Calu3 (cell line): ENCODE measurements at regions not wholly inside any gene's neighbourhood (a gene's known extent, or its start where the extent isn't known, plus 50 kb on each side); places are given as distances from the start of the nearest gene placed in this dataset.

Experiments
- BruUV-seq: library from RNA; stranded (reverse); fragments of 400-500 nt; replicated peaks from 2 replicates; lab custom pipeline; 2021; lab: Mats Ljungman, UMichigan
- CTCF ChIA-PET: fragments of 300-600 bp; sonication (Branson Sonifier 250); formaldehyde crosslinking; loops from one replicate; lab custom pipeline; 2022; ENCODE audit warnings: antibody characterized with exemption; lab: Charles Lee
- DNase-seq: peaks from one replicate; pipeline ENCODE4 v3.0.0; 2022
- H3K27ac Mint-ChIP-seq: one replicate; pipeline ENCODE4 v1.8.0; 2022; ENCODE audit warnings: mixed read lengths; ENCODE audit not compliant: unreplicated experiment
- H3K27me3 Mint-ChIP-seq: one replicate; pipeline ENCODE4 v1.8.0; 2022; ENCODE audit warnings: mixed read lengths; ENCODE audit not compliant: unreplicated experiment
- H3K36me3 Mint-ChIP-seq: one replicate; pipeline ENCODE4 v1.8.0; 2022; ENCODE audit warnings: mild to moderate bottlenecking, moderate library complexity, mixed read lengths; ENCODE audit not compliant: insufficient read depth, unreplicated experiment
- H3K4me1 Mint-ChIP-seq: one replicate; pipeline ENCODE4 v1.8.0; 2022; ENCODE audit warnings: mild to moderate bottlenecking, low read depth, mixed read lengths; ENCODE audit not compliant: unreplicated experiment
- H3K4me3 Mint-ChIP-seq: one replicate; pipeline ENCODE4 v1.8.0; 2022; ENCODE audit warnings: mild to moderate bottlenecking, low read depth, moderate library complexity, mixed read lengths; ENCODE audit not compliant: unreplicated experiment
- H3K9me3 Mint-ChIP-seq: one replicate; pipeline ENCODE4 v1.8.0; 2022; ENCODE audit warnings: low read depth, mixed read lengths; ENCODE audit not compliant: unreplicated experiment
- intact Hi-C: fragments of 100-400 bp; cut with micrococcal nuclease; formaldehyde crosslinking; loops from one replicate; pipeline ENCODE4 v1.10.0; 2022; ENCODE audit not compliant: unreplicated experiment
- TF ChIP-seq, protein P1 (sequence below): fragments of 200-600 bp; IDR thresholded peaks from one replicate; pipeline ENCODE4 v1.8.0; 2022; ENCODE audit warnings: antibody characterized with exemption; ENCODE audit not compliant: unreplicated experiment

GRCh38 chr11:27913650-27914049, 194.3 kb downstream of the KIF18A start:
- H3K4me1 Mint-ChIP-seq, result no peaks in the 10 kb centered on the region
- H3K36me3 Mint-ChIP-seq, result no peaks in the 10 kb centered on the region
- TF ChIP-seq, protein P1, sequence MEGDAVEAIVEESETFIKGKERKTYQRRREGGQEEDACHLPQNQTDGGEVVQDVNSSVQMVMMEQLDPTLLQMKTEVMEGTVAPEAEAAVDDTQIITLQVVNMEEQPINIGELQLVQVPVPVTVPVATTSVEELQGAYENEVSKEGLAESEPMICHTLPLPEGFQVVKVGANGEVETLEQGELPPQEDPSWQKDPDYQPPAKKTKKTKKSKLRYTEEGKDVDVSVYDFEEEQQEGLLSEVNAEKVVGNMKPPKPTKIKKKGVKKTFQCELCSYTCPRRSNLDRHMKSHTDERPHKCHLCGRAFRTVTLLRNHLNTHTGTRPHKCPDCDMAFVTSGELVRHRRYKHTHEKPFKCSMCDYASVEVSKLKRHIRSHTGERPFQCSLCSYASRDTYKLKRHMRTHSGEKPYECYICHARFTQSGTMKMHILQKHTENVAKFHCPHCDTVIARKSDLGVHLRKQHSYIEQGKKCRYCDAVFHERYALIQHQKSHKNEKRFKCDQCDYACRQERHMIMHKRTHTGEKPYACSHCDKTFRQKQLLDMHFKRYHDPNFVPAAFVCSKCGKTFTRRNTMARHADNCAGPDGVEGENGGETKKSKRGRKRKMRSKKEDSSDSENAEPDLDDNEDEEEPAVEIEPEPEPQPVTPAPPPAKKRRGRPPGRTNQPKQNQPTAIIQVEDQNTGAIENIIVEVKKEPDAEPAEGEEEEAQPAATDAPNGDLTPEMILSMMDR, result no peak
- DNase-seq, result no peak
- BruUV-seq, result no TSS peak
- intact Hi-C loops, result no loop called here
- CTCF ChIA-PET, result interaction anchor here (1.2 kb wide), 1 partner anchor 21 kb away, joined by 3 read pairs; no protein-coding TSS in a partner anchor
- no peak overlapping the region for H3K27ac Mint-ChIP-seq
- no peak overlapping the region for H3K4me3 Mint-ChIP-seq
- peaks cover 33% of the 10 kb centered on the region for H3K27me3 Mint-ChIP-seq
- H3K9me3 Mint-ChIP-seq, result no peaks in the 10 kb centered on the region

GRCh38 chr11:27912916-27913315, 195.0 kb downstream of the KIF18A start:
- intact Hi-C loops, result no loop called here
- no peaks in the 10 kb centered on the region for H3K36me3 Mint-ChIP-seq
- no peak overlapping the region for H3K4me3 Mint-ChIP-seq
- H3K9me3 Mint-ChIP-seq, result no peaks in the 10 kb centered on the region
- H3K27ac Mint-ChIP-seq, result no peak overlapping the region
- peaks cover 33% of the 10 kb centered on the region for H3K27me3 Mint-ChIP-seq
- H3K4me1 Mint-ChIP-seq, result no peaks in the 10 kb centered on the region
- no peak for DNase-seq
- TF ChIP-seq, protein P1, result no peak
- CTCF ChIA-PET, result no interaction called here
- no TSS peak for BruUV-seq

GRCh38 chr11:27910186-27910931, 197.6 kb downstream of the KIF18A start:
- H3K27me3 Mint-ChIP-seq, result peaks cover 36% of the 10 kb centered on the region
- H3K4me3 Mint-ChIP-seq, result no peak overlapping the region
- no peaks in the 10 kb centered on the region for H3K36me3 Mint-ChIP-seq
- H3K27ac Mint-ChIP-seq, result no peak overlapping the region
- intact Hi-C loops, result no loop called here
- BruUV-seq, result no TSS peak
- no peaks in the 10 kb centered on the region for H3K4me1 Mint-ChIP-seq
- peaks cover 2% of the 10 kb centered on the region for H3K9me3 Mint-ChIP-seq
- no peak for DNase-seq
- TF ChIP-seq, protein P1, result no peak
- CTCF ChIA-PET, result interaction anchor here (0.6 to 1.2 kb wide), 2 partner anchors 35 to 1415 kb away, joined by 3 to 5 read pairs; no protein-coding TSS in a partner anchor

DNA sequence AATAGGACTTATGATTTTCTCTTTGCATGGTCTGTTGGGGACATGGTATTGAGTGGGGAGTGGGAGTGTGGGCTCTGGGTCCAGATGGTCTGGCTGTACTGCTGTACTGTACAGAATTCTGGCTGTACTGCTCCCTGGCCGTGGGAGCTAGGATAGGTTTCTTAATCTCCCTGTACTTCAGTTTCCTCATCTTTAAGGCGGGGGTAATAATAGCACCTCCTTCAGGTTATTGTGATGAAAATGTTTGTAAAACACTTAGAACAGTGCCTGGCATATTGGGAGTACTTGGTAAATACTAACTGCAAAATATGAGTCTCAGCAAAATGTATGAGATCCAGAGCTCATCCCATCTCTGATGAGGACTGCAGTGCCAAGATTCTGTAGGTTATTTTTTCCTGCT, 198.6 kb downstream of the KIF18A start:
- Mint-ChIP-seq H3K36me3 (no peaks in the 10 kb centered on the region), H3K9me3 (peaks cover 2% of the 10 kb centered on the region), H3K4me1 (no peaks in the 10 kb centered on the region), H3K4me3 (no peak overlapping the region), H3K27ac (no peak overlapping the region), H3K27me3 (peaks cover 37% of the 10 kb centered on the region)
- BruUV-seq, result no TSS peak
- intact Hi-C loops, result no loop called here
- TF ChIP-seq, protein P1, result no peak
- DNase-seq, result no peak
- CTCF ChIA-PET, result no interaction called here
